AG09309 (cell line): ENCODE measurements at regions not wholly inside any gene's neighbourhood (a gene's known extent, or its start where the extent isn't known, plus 50 kb on each side); places are given as distances from the start of the nearest gene placed in this dataset.

Experiments used
- DNase-seq: peaks from one replicate; pipeline ENCODE4 v3.0.0-alpha.2; 2010; ENCODE audit warnings: low read depth
- H3K4me3 ChIP-seq: 2 replicates; pipeline ENCODE4 v1.5.1; 2011; ENCODE audit warnings: mild to moderate bottlenecking, low read depth, low read length, moderate library complexity; ENCODE audit not compliant: control insufficient read depth
- CTCF ChIP-seq: IDR thresholded peaks from 2 replicates; pipeline ENCODE4 v1.5.1; 2011; ENCODE audit warnings: mild to moderate bottlenecking, low read depth, low read length, inconsistent platforms; ENCODE audit not compliant: insufficient read depth, control insufficient read depth; ENCODE audit errors: missing control alignments

- TF ChIP-seq CTCF: no peak
- DNase-seq: no peak
- no peak overlapping the region for H3K4me3 ChIP-seq
These were observed 107.0 kb upstream of the MTAP start for GRCh38 chr9:21695443-21695842.

GRCh38 chr9:21695874-21696341, 106.5 kb upstream of the MTAP start:
- no peak for DNase-seq
- no peak overlapping the region for H3K4me3 ChIP-seq
- TF ChIP-seq CTCF: no peak

- no peak for TF ChIP-seq CTCF
- no peak overlapping the region for H3K4me3 ChIP-seq
- DNase-seq: no peak
These were observed 106.0 kb upstream of the MTAP start for GRCh38 chr9:21696411-21696871.

GRCh38 chr9:21708260-21708711, 94.2 kb upstream of the MTAP start:
- no peak for DNase-seq
- TF ChIP-seq CTCF: no peak
- H3K4me3 ChIP-seq: no peak overlapping the region

GRCh38 chr9:21708856-21709255, 93.6 kb upstream of the MTAP start:
- no peak overlapping the region for H3K4me3 ChIP-seq
- DNase-seq: no peak
- TF ChIP-seq CTCF: no peak

GRCh38 chr9:21709464-21710058, 92.9 kb upstream of the MTAP start:
- TF ChIP-seq CTCF: peak; percentile 71
- DNase-seq: no peak

GRCh38 chr9:21710548-21711191, 91.8 kb upstream of the MTAP start:
- no peak for DNase-seq
- TF ChIP-seq CTCF: no peak
- no peak overlapping the region for H3K4me3 ChIP-seq

More at GRCh38 chr9:21709464-21710058, 92.9 kb upstream of the MTAP start:
- H3K4me3 ChIP-seq: no peak overlapping the region
